ENCODE measurements at regions not wholly inside any gene's neighbourhood (a gene's known extent, or its start where the extent isn't known, plus 50 kb on each side); places are given as distances from the start of the nearest gene placed in this dataset.
A peak's percentile ranks its signal among the peaks of the same experiment; 100 is the strongest.
"Not testable (repeated sequence)": the region's sequence is repeated elsewhere in the genome, so short reads cannot be mapped to it uniquely, and the experiment has no call there.

DNA sequence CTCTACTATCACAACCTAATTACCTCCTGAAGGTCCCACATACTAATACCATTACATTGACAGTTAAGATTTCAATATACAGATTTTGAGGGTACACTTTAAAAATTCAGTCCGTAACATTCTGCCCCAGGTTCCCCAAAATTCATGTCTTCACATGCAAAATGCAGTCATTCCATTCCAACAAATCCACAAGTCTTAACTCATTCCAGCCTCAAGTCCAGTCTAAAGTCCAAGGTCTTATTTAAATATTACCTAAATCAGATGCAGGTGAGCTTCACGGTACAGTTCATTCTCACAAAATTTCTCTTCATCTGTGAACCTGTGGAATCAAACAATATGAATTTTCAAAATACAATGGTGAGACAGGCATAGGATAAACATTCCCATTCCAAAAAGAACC lies 1332.0 kb downstream of the CDH12 start:
- not testable (repeated sequence) for DNase-seq (ENCODE audit: low read depth in 1 of 2, low spot score in 1 of 2); H3K9me3 ChIP-seq (ENCODE audit: low read depth); H3K27me3 ChIP-seq; H3K27ac ChIP-seq; H3K4me1 ChIP-seq (ENCODE audit: low read depth); H3K36me3 ChIP-seq; H3K4me3 ChIP-seq

DNA sequence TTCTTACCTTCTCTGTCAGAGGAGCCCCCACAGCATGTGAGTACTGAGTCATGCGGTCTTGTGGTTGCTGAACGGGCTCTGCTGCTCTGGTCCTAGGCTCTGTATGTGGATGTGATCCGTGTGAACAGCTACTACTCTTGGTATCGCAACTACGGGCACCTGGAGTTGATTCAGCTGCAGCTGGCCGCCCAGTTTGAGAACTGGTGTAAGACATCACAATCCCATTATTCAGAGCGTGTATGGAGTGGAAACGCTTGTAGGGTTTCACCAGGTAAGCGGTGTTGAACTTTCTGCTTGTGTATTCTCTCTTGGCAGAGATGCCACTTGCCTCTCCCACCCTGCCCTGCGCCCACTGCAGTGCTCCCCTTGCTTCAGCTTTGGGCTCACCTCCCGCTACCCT lies 1356.2 kb downstream of the CDH12 start:
- H3K36me3 ChIP-seq; H3K4me1 ChIP-seq (ENCODE audit: low read depth); DNase-seq (ENCODE audit: low read depth in 1 of 2, low spot score in 1 of 2); H3K27me3 ChIP-seq; H3K27ac ChIP-seq; H3K9me3 ChIP-seq (ENCODE audit: low read depth); H3K4me3 ChIP-seq: not testable (repeated sequence)

DNA sequence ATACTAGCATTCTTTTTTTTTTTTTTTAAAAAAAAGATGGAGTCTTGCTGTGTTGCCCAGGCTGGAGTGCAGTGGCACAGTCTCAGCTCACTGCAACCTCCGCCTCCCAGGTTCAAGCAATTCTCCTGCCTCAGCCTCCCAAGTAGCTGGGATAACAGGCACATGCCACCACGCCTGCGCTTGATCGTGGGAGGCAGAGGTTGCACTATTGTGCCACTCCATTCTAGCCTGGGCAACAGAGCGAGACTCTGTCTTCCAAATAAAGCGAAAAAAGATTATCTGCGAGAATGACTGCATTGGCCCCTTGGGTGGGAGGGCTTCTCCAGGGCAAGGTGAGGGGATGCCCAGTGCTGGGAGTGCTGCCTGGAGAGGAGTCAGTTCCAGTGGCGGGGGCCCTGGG lies 1357.1 kb downstream of the CDH12 start:
- H3K27ac ChIP-seq; DNase-seq (ENCODE audit: low read depth in 1 of 2, low spot score in 1 of 2); H3K4me1 ChIP-seq (ENCODE audit: low read depth); H3K9me3 ChIP-seq (ENCODE audit: low read depth); H3K27me3 ChIP-seq; H3K4me3 ChIP-seq; H3K36me3 ChIP-seq: not testable (repeated sequence)

DNA sequence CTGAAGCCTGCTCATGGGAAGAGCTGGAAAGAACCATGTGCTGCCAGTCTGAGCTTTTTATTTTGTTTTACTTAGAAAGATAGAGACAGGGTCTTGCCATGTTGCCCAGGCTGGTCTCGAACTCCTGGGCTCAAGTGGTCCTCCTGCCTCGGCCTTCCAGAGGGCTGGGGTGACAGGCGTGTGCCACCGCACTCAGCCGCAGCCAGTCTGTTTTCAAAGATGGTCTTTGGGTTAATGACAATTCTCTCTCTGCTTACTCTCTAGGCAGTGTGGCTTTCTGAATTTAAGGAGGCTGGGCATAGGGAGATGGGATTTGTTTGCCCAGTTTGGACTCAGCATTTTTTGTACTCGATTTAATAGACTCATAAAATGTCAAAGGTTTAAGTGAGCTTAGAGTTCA lies 1357.9 kb downstream of the CDH12 start:
- not testable (repeated sequence) for DNase-seq (ENCODE audit: low read depth in 1 of 2, low spot score in 1 of 2); H3K4me1 ChIP-seq (ENCODE audit: low read depth); H3K9me3 ChIP-seq (ENCODE audit: low read depth); H3K27ac ChIP-seq; H3K27me3 ChIP-seq; H3K4me3 ChIP-seq; H3K36me3 ChIP-seq

DNA sequence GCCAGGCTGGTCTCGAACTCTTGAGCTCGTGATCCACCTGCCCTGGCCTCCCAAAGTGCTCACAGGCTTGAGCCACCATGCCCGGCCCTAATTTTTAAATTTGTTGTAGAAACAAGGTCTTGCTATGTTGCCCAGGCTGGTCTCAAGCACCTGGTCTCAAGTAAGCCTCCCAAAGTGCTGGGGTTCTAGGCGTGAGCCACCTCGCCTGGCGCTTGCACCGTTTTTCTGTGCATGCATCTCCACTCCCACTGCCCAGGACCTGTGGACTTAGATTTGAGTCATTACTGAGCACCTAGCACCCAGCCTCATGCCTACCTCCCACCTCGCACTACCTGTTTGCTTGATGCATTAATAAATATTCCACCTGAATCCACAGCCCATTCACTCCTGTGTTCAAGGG lies 1359.1 kb downstream of the CDH12 start:
- H3K9me3 ChIP-seq (ENCODE audit: low read depth); H3K36me3 ChIP-seq; DNase-seq (ENCODE audit: low read depth in 1 of 2, low spot score in 1 of 2); H3K27me3 ChIP-seq; H3K4me3 ChIP-seq; H3K27ac ChIP-seq; H3K4me1 ChIP-seq (ENCODE audit: low read depth): not testable (repeated sequence)

DNA sequence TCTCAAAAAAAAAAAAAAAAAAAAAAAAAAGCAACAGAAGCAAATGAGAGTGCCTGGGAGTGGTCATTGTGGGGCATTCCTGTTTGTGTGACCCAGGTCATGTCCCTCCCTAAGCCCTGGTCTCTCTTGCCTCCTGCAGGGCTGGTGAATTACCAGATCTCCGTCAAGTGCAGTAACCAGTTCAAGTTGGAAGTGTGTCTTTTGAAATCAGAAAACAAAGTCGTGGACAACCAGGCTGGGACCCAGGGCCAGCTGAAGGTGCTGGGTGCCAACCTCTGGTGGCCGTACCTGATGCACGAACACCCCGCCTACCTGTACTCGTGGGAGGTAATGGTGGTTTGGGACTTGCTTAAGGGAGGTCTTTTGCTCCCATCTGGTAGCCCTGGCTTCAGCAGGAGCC lies 1362.0 kb downstream of the CDH12 start:
- H3K27ac ChIP-seq; H3K36me3 ChIP-seq; H3K4me1 ChIP-seq (ENCODE audit: low read depth); H3K27me3 ChIP-seq; DNase-seq (ENCODE audit: low read depth in 1 of 2, low spot score in 1 of 2); H3K4me3 ChIP-seq; H3K9me3 ChIP-seq (ENCODE audit: low read depth): not testable (repeated sequence)

DNA sequence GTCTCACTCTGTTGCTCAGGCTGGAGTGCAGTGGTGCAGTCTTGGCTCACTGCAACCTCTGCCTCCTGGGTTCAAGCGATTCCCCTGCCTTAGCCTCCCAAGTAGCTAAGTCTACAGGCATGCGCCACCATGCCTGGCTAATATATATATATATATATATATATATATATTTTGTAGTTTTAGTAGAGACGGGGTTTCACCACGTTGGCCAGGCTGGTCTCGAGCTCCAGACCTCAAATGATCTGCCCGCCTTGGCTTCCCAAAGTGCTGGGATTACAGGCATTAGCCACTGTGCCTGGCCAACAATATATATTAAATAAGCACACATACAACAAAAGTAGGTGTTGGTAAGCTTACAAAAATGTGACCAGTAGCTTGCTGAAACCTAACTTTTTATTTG lies 1364.3 kb downstream of the CDH12 start:
- H3K36me3 ChIP-seq; H3K4me3 ChIP-seq; H3K27ac ChIP-seq; DNase-seq (ENCODE audit: low read depth in 1 of 2, low spot score in 1 of 2); H3K9me3 ChIP-seq (ENCODE audit: low read depth); H3K27me3 ChIP-seq; H3K4me1 ChIP-seq (ENCODE audit: low read depth): not testable (repeated sequence)

DNA sequence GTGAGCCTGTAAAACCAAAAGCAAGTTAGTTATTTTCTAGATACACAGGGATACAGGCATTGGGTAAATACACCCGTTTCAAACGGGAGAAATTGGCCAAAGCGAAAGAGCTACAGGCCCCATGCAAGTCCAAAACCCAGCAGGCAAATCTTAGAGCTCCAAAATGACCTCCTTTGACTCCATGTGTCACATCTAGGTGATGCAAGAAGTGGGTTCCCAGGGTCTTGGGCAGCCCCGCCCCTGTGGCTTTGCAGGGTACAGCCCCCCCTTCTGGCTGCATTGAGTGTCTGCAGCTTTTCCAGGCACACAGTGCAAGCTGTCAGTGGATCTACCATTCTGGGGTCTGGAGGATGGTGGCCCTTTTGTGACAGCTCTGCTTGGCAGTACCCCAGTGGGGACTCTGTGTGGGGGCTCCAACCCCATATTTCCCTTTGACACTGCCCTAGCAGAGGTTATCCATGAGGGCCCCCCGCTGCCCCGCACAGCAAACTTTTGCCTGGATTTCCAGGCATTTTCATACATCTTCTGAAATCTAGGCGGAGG lies 1367.6 kb downstream of the CDH12 start:
- H3K27me3 ChIP-seq; H3K4me1 ChIP-seq (ENCODE audit: low read depth); H3K4me3 ChIP-seq; H3K27ac ChIP-seq; DNase-seq (ENCODE audit: low read depth in 1 of 2, low spot score in 1 of 2); H3K9me3 ChIP-seq (ENCODE audit: low read depth); H3K36me3 ChIP-seq: not testable (repeated sequence)
- TF ChIP-seq, protein P1, sequence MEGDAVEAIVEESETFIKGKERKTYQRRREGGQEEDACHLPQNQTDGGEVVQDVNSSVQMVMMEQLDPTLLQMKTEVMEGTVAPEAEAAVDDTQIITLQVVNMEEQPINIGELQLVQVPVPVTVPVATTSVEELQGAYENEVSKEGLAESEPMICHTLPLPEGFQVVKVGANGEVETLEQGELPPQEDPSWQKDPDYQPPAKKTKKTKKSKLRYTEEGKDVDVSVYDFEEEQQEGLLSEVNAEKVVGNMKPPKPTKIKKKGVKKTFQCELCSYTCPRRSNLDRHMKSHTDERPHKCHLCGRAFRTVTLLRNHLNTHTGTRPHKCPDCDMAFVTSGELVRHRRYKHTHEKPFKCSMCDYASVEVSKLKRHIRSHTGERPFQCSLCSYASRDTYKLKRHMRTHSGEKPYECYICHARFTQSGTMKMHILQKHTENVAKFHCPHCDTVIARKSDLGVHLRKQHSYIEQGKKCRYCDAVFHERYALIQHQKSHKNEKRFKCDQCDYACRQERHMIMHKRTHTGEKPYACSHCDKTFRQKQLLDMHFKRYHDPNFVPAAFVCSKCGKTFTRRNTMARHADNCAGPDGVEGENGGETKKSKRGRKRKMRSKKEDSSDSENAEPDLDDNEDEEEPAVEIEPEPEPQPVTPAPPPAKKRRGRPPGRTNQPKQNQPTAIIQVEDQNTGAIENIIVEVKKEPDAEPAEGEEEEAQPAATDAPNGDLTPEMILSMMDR (IDR thresholded peaks at IDR 0.05; ENCODE audit: low read depth, low read length): peak; percentile 32

DNA sequence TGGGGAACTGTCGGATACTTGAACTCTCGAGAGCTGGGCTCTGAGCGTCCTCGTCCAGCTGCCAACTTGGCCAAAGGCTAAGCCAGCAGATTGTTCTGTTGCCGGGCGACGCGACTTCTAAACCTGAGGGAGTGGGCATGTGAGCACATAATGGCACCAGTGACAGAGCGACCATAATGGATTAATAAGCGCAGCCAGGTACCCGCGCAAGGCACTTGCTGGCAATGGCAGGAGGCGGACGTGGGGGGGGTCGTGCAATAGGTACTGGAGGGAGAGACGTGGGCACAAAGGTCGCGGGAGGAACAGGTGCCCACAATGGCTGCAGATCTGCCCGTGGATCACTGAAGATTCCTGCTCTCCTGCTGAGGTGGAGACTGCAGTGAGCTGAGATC lies 1368.7 kb downstream of the CDH12 start:
- H3K27me3 ChIP-seq; H3K4me3 ChIP-seq; H3K4me1 ChIP-seq (ENCODE audit: low read depth): not testable (repeated sequence)

DNA sequence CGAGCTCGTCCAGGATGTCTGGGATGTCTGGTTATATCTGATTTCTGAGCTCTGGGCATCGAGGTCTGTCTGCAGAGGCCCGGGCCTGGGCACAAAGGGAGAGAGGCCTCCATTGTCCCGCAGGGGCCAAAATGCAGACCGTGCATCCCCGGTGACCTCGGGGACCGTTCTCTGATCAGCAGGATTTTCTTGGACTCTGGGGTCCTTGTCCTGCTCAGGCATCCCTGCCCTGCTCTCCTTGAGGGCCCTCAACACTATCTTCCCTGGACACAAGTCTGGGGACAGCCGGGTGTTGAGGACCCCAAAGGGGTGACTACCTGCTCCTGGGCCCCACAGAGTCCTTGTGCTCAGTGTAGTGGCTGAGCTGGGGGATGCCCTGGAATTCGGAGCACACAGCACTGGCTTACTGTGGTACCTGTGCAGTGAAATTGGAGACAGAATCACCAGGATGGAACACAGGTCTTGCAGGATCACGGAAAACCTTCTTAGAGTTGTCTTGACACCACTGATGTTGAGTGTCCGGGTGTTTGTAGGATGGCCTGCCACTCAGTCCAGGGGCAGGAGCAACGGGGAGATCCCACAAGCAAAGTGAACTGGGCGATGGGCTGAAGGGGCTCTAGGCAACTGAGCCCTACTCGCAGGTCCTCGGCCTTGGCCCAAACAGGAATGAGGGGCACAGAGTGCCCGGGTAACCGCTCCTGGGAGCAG lies 1369.2 kb downstream of the CDH12 start:
- DNase-seq (ENCODE audit: low read depth in 1 of 2, low spot score in 1 of 2); H3K4me3 ChIP-seq: not testable (repeated sequence)

More for the DNA sequence above, 1368.7 kb downstream of the CDH12 start:
- not testable (repeated sequence) for DNase-seq (ENCODE audit: low read depth in 1 of 2, low spot score in 1 of 2); H3K36me3 ChIP-seq; H3K27ac ChIP-seq; H3K9me3 ChIP-seq (ENCODE audit: low read depth)

DNA sequence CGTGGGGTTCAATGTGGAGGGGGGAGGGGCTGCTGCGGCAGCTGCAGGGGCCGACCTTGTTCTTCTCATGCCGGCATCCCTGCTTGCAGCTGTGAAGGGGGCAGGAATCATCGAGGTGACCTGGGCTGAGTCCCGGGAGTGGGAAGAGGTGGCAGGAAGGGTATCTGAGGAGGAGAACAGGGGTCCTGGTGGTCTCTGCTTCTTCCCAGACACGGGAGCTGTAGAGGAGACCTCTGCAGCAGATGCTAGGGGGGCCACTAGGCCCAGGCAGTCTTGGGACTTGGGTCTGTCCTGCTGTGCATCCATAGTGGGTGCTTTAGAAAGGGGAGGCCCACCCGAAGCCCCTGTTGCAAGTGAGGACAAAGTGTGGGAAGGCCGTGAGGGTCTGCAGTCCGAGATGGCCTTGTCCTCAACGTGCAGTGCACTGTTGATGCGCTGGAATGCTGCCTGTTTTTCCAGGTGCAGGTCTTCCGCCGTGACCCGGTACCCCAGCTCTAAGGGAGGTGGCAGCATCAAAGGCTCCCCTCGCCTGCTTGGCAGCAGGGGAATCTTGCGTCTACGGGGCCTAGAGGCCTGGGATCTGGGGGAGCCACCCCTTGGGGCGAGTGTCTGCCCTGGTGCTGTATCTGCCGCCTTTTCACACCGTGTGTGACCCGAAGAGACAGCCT lies 1370.0 kb downstream of the CDH12 start:
- H3K27ac ChIP-seq; H3K36me3 ChIP-seq; H3K27me3 ChIP-seq; H3K4me1 ChIP-seq (ENCODE audit: low read depth); H3K9me3 ChIP-seq (ENCODE audit: low read depth); H3K4me3 ChIP-seq; DNase-seq (ENCODE audit: low read depth in 1 of 2, low spot score in 1 of 2): not testable (repeated sequence)

More for the DNA sequence above, 1369.2 kb downstream of the CDH12 start:
- not testable (repeated sequence) for H3K27ac ChIP-seq; H3K4me1 ChIP-seq (ENCODE audit: low read depth); H3K36me3 ChIP-seq; H3K27me3 ChIP-seq; H3K9me3 ChIP-seq (ENCODE audit: low read depth)

DNA sequence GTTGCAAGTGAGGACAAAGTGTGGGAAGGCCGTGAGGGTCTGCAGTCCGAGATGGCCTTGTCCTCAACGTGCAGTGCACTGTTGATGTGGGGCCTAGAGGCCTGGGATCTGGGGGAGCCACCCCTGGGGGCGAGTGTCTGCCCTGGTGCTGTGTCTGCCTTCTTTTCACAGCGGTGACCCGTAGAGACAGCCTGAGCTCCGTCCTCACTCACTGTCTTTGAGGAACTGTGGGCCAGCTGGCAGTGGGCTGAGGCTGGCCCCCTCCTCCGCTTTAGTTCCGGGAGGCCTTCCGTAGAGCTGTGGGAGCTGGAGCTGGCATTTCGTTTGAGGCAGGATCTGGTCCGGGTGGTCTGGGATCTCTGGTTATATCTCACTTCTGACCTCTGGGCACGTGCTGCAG lies 1370.6 kb downstream of the CDH12 start:
- not testable (repeated sequence) for H3K4me3 ChIP-seq; H3K4me1 ChIP-seq (ENCODE audit: low read depth); H3K27me3 ChIP-seq; H3K36me3 ChIP-seq; H3K9me3 ChIP-seq (ENCODE audit: low read depth); H3K27ac ChIP-seq; DNase-seq (ENCODE audit: low read depth in 1 of 2, low spot score in 1 of 2)

Measured in cardiac muscle cell (in vitro differentiated cells and primary cell).